ENCODE measurements at regions not wholly inside any gene's neighbourhood (a gene's known extent, or its start where the extent isn't known, plus 50 kb on each side); places are given as distances from the start of the nearest gene placed in this dataset.

GRCh38 chr21:35632711-35633110 lies 427.6 kb downstream of the SETD4 start:
- Histone ChIP-seq H3K27me3 (ENCODE audit: low read depth, low read length) (no peaks in the 10 kb centered on the region), H3K36me3 (ENCODE audit: control insufficient read depth in 1 of 2, insufficient read depth in 2 of 2, low read length in 2 of 2) (no peaks in the 10 kb centered on the region), H3K9me3 (ENCODE audit: control insufficient read depth in 1 of 2, low read length in 2 of 2) (no peaks in the 10 kb centered on the region), H3K4me3 (ENCODE audit: low read depth in 1 of 2, low read length in 2 of 2) (no peak overlapping the region), H3K27ac (ENCODE audit: low read length) (no peak overlapping the region), H3K4me1 (ENCODE audit: control insufficient read depth in 1 of 2, insufficient read depth in 2 of 2, low read length in 2 of 2) (no peaks in the 10 kb centered on the region)

GRCh38 chr21:35628316-35628715 lies 432.0 kb downstream of the SETD4 start:
- no peaks in the 10 kb centered on the region for H3K9me3 ChIP-seq (ENCODE audit: control insufficient read depth in 1 of 2, low read length in 2 of 2)
- no peak overlapping the region for H3K27ac ChIP-seq (ENCODE audit: low read length)
- H3K4me3 ChIP-seq (ENCODE audit: low read depth in 1 of 2, low read length in 2 of 2): no peak overlapping the region
- H3K27me3 ChIP-seq (ENCODE audit: low read depth, low read length): no peaks in the 10 kb centered on the region
- H3K36me3 ChIP-seq (ENCODE audit: control insufficient read depth in 1 of 2, insufficient read depth in 2 of 2, low read length in 2 of 2): no peaks in the 10 kb centered on the region
- no peaks in the 10 kb centered on the region for H3K4me1 ChIP-seq (ENCODE audit: control insufficient read depth in 1 of 2, insufficient read depth in 2 of 2, low read length in 2 of 2)

GRCh38 chr21:35627462-35627861 lies 432.9 kb downstream of the SETD4 start:
- Histone ChIP-seq H3K9me3 (ENCODE audit: control insufficient read depth in 1 of 2, low read length in 2 of 2) (no peaks in the 10 kb centered on the region), H3K4me3 (ENCODE audit: low read depth in 1 of 2, low read length in 2 of 2) (no peak overlapping the region), H3K27me3 (ENCODE audit: low read depth, low read length) (no peaks in the 10 kb centered on the region), H3K27ac (ENCODE audit: low read length) (no peak overlapping the region), H3K36me3 (ENCODE audit: control insufficient read depth in 1 of 2, insufficient read depth in 2 of 2, low read length in 2 of 2) (no peaks in the 10 kb centered on the region), H3K4me1 (ENCODE audit: control insufficient read depth in 1 of 2, insufficient read depth in 2 of 2, low read length in 2 of 2) (no peaks in the 10 kb centered on the region)

- H3K27ac ChIP-seq (ENCODE audit: low read length): no peak overlapping the region
- H3K27me3 ChIP-seq (ENCODE audit: low read depth, low read length): no peaks in the 10 kb centered on the region
- no peaks in the 10 kb centered on the region for H3K4me1 ChIP-seq (ENCODE audit: control insufficient read depth in 1 of 2, insufficient read depth in 2 of 2, low read length in 2 of 2)
- H3K4me3 ChIP-seq (ENCODE audit: low read depth in 1 of 2, low read length in 2 of 2): no peak overlapping the region
- no peaks in the 10 kb centered on the region for H3K36me3 ChIP-seq (ENCODE audit: control insufficient read depth in 1 of 2, insufficient read depth in 2 of 2, low read length in 2 of 2)
- no peaks in the 10 kb centered on the region for H3K9me3 ChIP-seq (ENCODE audit: control insufficient read depth in 1 of 2, low read length in 2 of 2)
These were observed 434.8 kb downstream of the SETD4 start for GRCh38 chr21:35625576-35625975.

- Histone ChIP-seq H3K4me1 (ENCODE audit: control insufficient read depth in 1 of 2, insufficient read depth in 2 of 2, low read length in 2 of 2) (no peaks in the 10 kb centered on the region), H3K27me3 (ENCODE audit: low read depth, low read length) (no peaks in the 10 kb centered on the region), H3K4me3 (ENCODE audit: low read depth in 1 of 2, low read length in 2 of 2) (no peak overlapping the region), H3K9me3 (ENCODE audit: control insufficient read depth in 1 of 2, low read length in 2 of 2) (no peaks in the 10 kb centered on the region), H3K27ac (ENCODE audit: low read length) (no peak overlapping the region), H3K36me3 (ENCODE audit: control insufficient read depth in 1 of 2, insufficient read depth in 2 of 2, low read length in 2 of 2) (no peaks in the 10 kb centered on the region)
These were observed 435.4 kb downstream of the SETD4 start for GRCh38 chr21:35624901-35625300.

GRCh38 chr21:35622612-35623011 lies 437.7 kb downstream of the SETD4 start:
- H3K9me3 ChIP-seq (ENCODE audit: control insufficient read depth in 1 of 2, low read length in 2 of 2): no peaks in the 10 kb centered on the region
- no peak overlapping the region for H3K27ac ChIP-seq (ENCODE audit: low read length)
- no peak overlapping the region for H3K4me3 ChIP-seq (ENCODE audit: low read depth in 1 of 2, low read length in 2 of 2)
- no peaks in the 10 kb centered on the region for H3K36me3 ChIP-seq (ENCODE audit: control insufficient read depth in 1 of 2, insufficient read depth in 2 of 2, low read length in 2 of 2)
- no peaks in the 10 kb centered on the region for H3K4me1 ChIP-seq (ENCODE audit: control insufficient read depth in 1 of 2, insufficient read depth in 2 of 2, low read length in 2 of 2)
- no peaks in the 10 kb centered on the region for H3K27me3 ChIP-seq (ENCODE audit: low read depth, low read length)

- no peaks in the 10 kb centered on the region for H3K36me3 ChIP-seq (ENCODE audit: control insufficient read depth in 1 of 2, insufficient read depth in 2 of 2, low read length in 2 of 2)
These were observed 441.1 kb downstream of the SETD4 start for GRCh38 chr21:35619184-35619583.

GRCh38 chr21:35617491-35617890 lies 442.8 kb downstream of the SETD4 start:
- Histone ChIP-seq H3K27me3 (ENCODE audit: low read depth, low read length) (no peaks in the 10 kb centered on the region), H3K9me3 (ENCODE audit: control insufficient read depth in 1 of 2, low read length in 2 of 2) (no peaks in the 10 kb centered on the region), H3K4me1 (ENCODE audit: control insufficient read depth in 1 of 2, insufficient read depth in 2 of 2, low read length in 2 of 2) (peaks cover 0 to 6% of the 10 kb centered on the region in 2 donors), H3K4me3 (ENCODE audit: low read depth in 1 of 2, low read length in 2 of 2) (no peak overlapping the region), H3K36me3 (ENCODE audit: control insufficient read depth in 1 of 2, insufficient read depth in 2 of 2, low read length in 2 of 2) (no peaks in the 10 kb centered on the region), H3K27ac (ENCODE audit: low read length) (no peak overlapping the region)

More at GRCh38 chr21:35619184-35619583, 441.1 kb downstream of the SETD4 start:
- Histone ChIP-seq H3K4me1 (ENCODE audit: control insufficient read depth in 1 of 2, insufficient read depth in 2 of 2, low read length in 2 of 2) (peaks cover 0 to 6% of the 10 kb centered on the region in 2 donors), H3K27me3 (ENCODE audit: low read depth, low read length) (no peaks in the 10 kb centered on the region), H3K9me3 (ENCODE audit: control insufficient read depth in 1 of 2, low read length in 2 of 2) (no peaks in the 10 kb centered on the region), H3K4me3 (ENCODE audit: low read depth in 1 of 2, low read length in 2 of 2) (no peak overlapping the region), H3K27ac (ENCODE audit: low read length) (no peak overlapping the region)

- Histone ChIP-seq H3K27ac (ENCODE audit: low read length) (no peak overlapping the region), H3K36me3 (ENCODE audit: control insufficient read depth in 1 of 2, insufficient read depth in 2 of 2, low read length in 2 of 2) (no peaks in the 10 kb centered on the region), H3K27me3 (ENCODE audit: low read depth, low read length) (no peaks in the 10 kb centered on the region), H3K4me3 (ENCODE audit: low read depth in 1 of 2, low read length in 2 of 2) (no peak overlapping the region), H3K9me3 (ENCODE audit: control insufficient read depth in 1 of 2, low read length in 2 of 2) (no peaks in the 10 kb centered on the region), H3K4me1 (ENCODE audit: control insufficient read depth in 1 of 2, insufficient read depth in 2 of 2, low read length in 2 of 2) (peaks cover 0 to 6% of the 10 kb centered on the region in 2 donors)
These were observed 444.2 kb downstream of the SETD4 start for GRCh38 chr21:35616090-35616489.

GRCh38 chr21:35615325-35615724 lies 445.0 kb downstream of the SETD4 start:
- H3K27me3 ChIP-seq (ENCODE audit: low read depth, low read length): no peaks in the 10 kb centered on the region
- no peaks in the 10 kb centered on the region for H3K36me3 ChIP-seq (ENCODE audit: control insufficient read depth in 1 of 2, insufficient read depth in 2 of 2, low read length in 2 of 2)
- no peak overlapping the region for H3K27ac ChIP-seq (ENCODE audit: low read length)
- no peaks in the 10 kb centered on the region for H3K9me3 ChIP-seq (ENCODE audit: control insufficient read depth in 1 of 2, low read length in 2 of 2)
- H3K4me3 ChIP-seq (ENCODE audit: low read depth in 1 of 2, low read length in 2 of 2): no peak overlapping the region
- H3K4me1 ChIP-seq (ENCODE audit: control insufficient read depth in 1 of 2, insufficient read depth in 2 of 2, low read length in 2 of 2): peaks cover 0 to 6% of the 10 kb centered on the region in 2 donors

- Histone ChIP-seq H3K4me3 (ENCODE audit: low read depth in 1 of 2, low read length in 2 of 2) (no peak overlapping the region), H3K36me3 (ENCODE audit: control insufficient read depth in 1 of 2, insufficient read depth in 2 of 2, low read length in 2 of 2) (no peaks in the 10 kb centered on the region), H3K4me1 (ENCODE audit: control insufficient read depth in 1 of 2, insufficient read depth in 2 of 2, low read length in 2 of 2) (peaks cover 0 to 6% of the 10 kb centered on the region in 2 donors), H3K27ac (ENCODE audit: low read length) (no peak overlapping the region), H3K9me3 (ENCODE audit: control insufficient read depth in 1 of 2, low read length in 2 of 2) (no peaks in the 10 kb centered on the region), H3K27me3 (ENCODE audit: low read depth, low read length) (no peaks in the 10 kb centered on the region)
These were observed 445.9 kb downstream of the SETD4 start for GRCh38 chr21:35614396-35614921.

GRCh38 chr21:35611708-35612132 lies 448.6 kb downstream of the SETD4 start:
- H3K4me3 ChIP-seq (ENCODE audit: low read depth in 1 of 2, low read length in 2 of 2): no peak overlapping the region
- H3K4me1 ChIP-seq (ENCODE audit: control insufficient read depth in 1 of 2, insufficient read depth in 2 of 2, low read length in 2 of 2): peaks cover 0 to 6% of the 10 kb centered on the region in 2 donors
- peaks cover 0 to 5% of the 10 kb centered on the region in 2 donors for H3K9me3 ChIP-seq (ENCODE audit: control insufficient read depth in 1 of 2, low read length in 2 of 2)
- no peak overlapping the region for H3K27ac ChIP-seq (ENCODE audit: low read length)
- no peaks in the 10 kb centered on the region for H3K27me3 ChIP-seq (ENCODE audit: low read depth, low read length)
- H3K36me3 ChIP-seq (ENCODE audit: control insufficient read depth in 1 of 2, insufficient read depth in 2 of 2, low read length in 2 of 2): no peaks in the 10 kb centered on the region
